NOMO-1 (cell line): ENCODE measurements at regions not wholly inside any gene's neighbourhood (a gene's known extent, or its start where the extent isn't known, plus 50 kb on each side); places are given as distances from the start of the nearest gene placed in this dataset.

ENCODE experiments used
- DNase-seq, 2 experiments: peaks; one replicate each; lab custom pipeline; 2025; ENCODE audit not compliant: unreplicated experiment in 2 of 2; lab: John Stamatoyannopoulos, UW

- no peak for DNase-seq
Measured at GRCh38 chr1:185646202-185646683, 87.9 kb upstream of the HMCN1 start.

- no peak for DNase-seq
Measured at GRCh38 chr1:185645686-185646085, 88.5 kb upstream of the HMCN1 start.

GRCh38 chr1:185645162-185645640 lies 89.0 kb upstream of the HMCN1 start:
- DNase-seq = no peak

- no peak for DNase-seq
Measured at GRCh38 chr1:185644531-185644930, 89.7 kb upstream of the HMCN1 start.

- DNase-seq = peak; percentile 21 to 24
Measured at GRCh38 chr1:185636848-185637247, 97.3 kb upstream of the HMCN1 start.

GRCh38 chr1:185634704-185635103 lies 99.5 kb upstream of the HMCN1 start:
- DNase-seq = no peak

GRCh38 chr1:185632659-185633423 lies 101.3 kb upstream of the HMCN1 start:
- DNase-seq = peak; percentile 89 to 98

- DNase-seq = no peak
Measured at GRCh38 chr1:185631843-185632242, 102.3 kb upstream of the HMCN1 start.

- no peak for DNase-seq
Measured at GRCh38 chr1:185627761-185628501, 106.3 kb upstream of the HMCN1 start.

- DNase-seq = no peak
Measured at GRCh38 chr1:185627171-185627570, 107.0 kb upstream of the HMCN1 start.

GRCh38 chr1:185626344-185626743 lies 107.8 kb upstream of the HMCN1 start:
- DNase-seq = no peak

GRCh38 chr1:185610954-185611353 lies 123.2 kb upstream of the HMCN1 start:
- peak in 1 of 2 experiments; percentile 37 for DNase-seq

- no peak for DNase-seq
Measured at GRCh38 chr1:185608177-185608576, 126.0 kb upstream of the HMCN1 start.

GRCh38 chr1:185603158-185603557 lies 131.0 kb upstream of the HMCN1 start:
- DNase-seq = no peak

- no peak for DNase-seq
Measured at GRCh38 chr1:185601189-185601588, 133.0 kb upstream of the HMCN1 start.

GRCh38 chr1:185600641-185601040 lies 133.6 kb upstream of the HMCN1 start:
- no peak for DNase-seq

- DNase-seq = peak; percentile 63 to 84
Measured at GRCh38 chr1:185598332-185598731, 135.9 kb upstream of the HMCN1 start.

- no peak for DNase-seq
Measured at GRCh38 chr1:185595835-185596667, 138.1 kb upstream of the HMCN1 start.

- no peak for DNase-seq
Measured at GRCh38 chr1:185594786-185595410, 139.3 kb upstream of the HMCN1 start.

- DNase-seq = no peak
Measured at GRCh38 chr1:185593271-185593670, 140.9 kb upstream of the HMCN1 start.
